Smooth muscle cell (in vitro differentiated cells): ENCODE measurements at regions not wholly inside any gene's neighbourhood (a gene's known extent, or its start where the extent isn't known, plus 50 kb on each side); places are given as distances from the start of the nearest gene placed in this dataset.

Experiments used
- DNase-seq: peaks from one replicate; lab custom pipeline; 2025; ENCODE audit not compliant: unreplicated experiment; lab: John Stamatoyannopoulos, UW
- H2AFZ ChIP-seq: fragments of 200-600 bp; sonication (generic); 2 replicates; pipeline ENCODE4 v1.6.0; 2016; ENCODE audit warnings: antibody characterized with exemption, low read depth, mild to moderate bottlenecking
- H3F3A ChIP-seq: fragments of 200-600 bp; sonication (generic); 2 replicates; pipeline ENCODE4 v1.6.0; 2017; ENCODE audit warnings: antibody characterized with exemption, low read depth
- H3K27ac ChIP-seq: fragments of 200-600 bp; sonication (generic); 2 replicates; pipeline ENCODE4 v1.5.1; 2016; ENCODE audit warnings: low read depth, mild to moderate bottlenecking
- H3K27me3 ChIP-seq: fragments of 200-600 bp; sonication (generic); 2 replicates; pipeline ENCODE4 v1.6.1; 2016; ENCODE audit warnings: low read depth, mild to moderate bottlenecking
- H3K36me3 ChIP-seq: fragments of 200-600 bp; sonication (generic); 2 replicates; pipeline ENCODE4 v1.5.1; 2016; ENCODE audit warnings: low read depth
- H3K4me1 ChIP-seq: fragments of 200-600 bp; sonication (generic); 2 replicates; pipeline ENCODE4 v1.5.1; 2016; ENCODE audit warnings: low read depth
- H3K4me2 ChIP-seq: fragments of 200-600 bp; sonication (generic); 2 replicates; pipeline ENCODE4 v1.6.0; 2016; ENCODE audit warnings: mild to moderate bottlenecking
- H3K4me3 ChIP-seq: fragments of 200-600 bp; sonication (generic); 2 replicates; pipeline ENCODE4 v1.5.1; 2016; ENCODE audit warnings: mild to moderate bottlenecking
- H3K79me2 ChIP-seq: fragments of 200-600 bp; sonication (generic); 2 replicates; pipeline ENCODE4 v1.6.0; 2016; ENCODE audit warnings: low read depth, mild to moderate bottlenecking
- H3K9ac ChIP-seq: fragments of 200-600 bp; sonication (generic); 2 replicates; pipeline ENCODE4 v1.6.0; 2016; ENCODE audit warnings: low read depth
- H3K9me3 ChIP-seq: fragments of 200-600 bp; sonication (generic); replicated peaks from 2 replicates; pipeline ENCODE4 v1.5.1; 2016; ENCODE audit warnings: low read depth
- H4K20me1 ChIP-seq: fragments of 200-600 bp; sonication (generic); 2 replicates; pipeline ENCODE4 v1.6.0; 2016; ENCODE audit warnings: low read depth
- WGBS: methylation state at CpG from one replicate; pipeline ENCODE4 v1.1.7; 2016; ENCODE audit warnings: low lambda C conversion rate; 5-methylcytosine and 5-hydroxymethylcytosine counted together
- TF ChIP-seq, protein P1 (sequence below): fragments of 200-600 bp; sonication (generic); IDR thresholded peaks from 2 replicates; pipeline ENCODE4 v1.5.1; 2017; ENCODE audit warnings: borderline replicate concordance, mild to moderate bottlenecking, antibody characterized with exemption; ENCODE audit not compliant: insufficient read depth, poor library complexity, severe bottlenecking

DNA sequence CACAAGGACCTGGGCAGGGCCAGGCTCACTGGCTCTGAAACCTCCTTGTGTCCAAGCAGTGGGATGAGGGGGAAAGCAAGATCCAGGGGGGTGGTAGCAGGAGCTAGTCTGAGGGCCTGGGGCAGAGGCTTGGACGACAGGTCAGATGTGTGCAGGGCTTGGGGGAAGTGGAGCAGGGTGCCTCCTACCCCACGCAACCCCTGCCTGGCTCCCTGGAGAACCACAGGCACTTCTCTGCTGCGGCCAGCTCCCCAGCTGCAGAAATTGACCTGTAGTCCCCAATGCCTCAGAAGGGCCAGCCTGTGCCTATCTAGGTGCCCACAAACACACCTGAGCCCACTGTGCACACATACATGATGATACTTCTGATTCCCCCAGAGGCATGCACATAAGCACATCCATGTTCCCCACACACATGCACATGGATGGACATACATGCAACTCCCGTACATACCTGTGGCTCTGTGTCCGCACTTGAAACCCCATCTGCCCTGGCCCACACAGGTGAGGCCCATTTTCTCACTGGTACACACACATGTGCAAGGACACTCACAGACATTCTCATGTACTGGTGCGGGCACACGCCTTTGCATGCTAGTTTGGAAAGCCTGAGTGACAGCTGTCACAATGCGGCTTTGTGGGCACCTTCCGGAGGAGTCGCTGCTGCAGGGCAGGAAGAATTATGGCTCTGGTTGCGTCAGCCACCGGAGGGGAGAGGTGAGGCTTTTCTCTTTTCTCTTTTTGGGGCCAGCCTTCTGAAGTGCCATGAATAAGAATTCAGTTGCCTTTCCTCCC, 247.2 kb upstream of the CSF3R start:
- Histone ChIP-seq H3K4me2 (no peak overlapping the region), H2AFZ (no peak overlapping the region), H3K9me3 (no peaks in the 10 kb centered on the region), H3K9ac (no peak overlapping the region), H3K79me2 (no peaks in the 10 kb centered on the region), H3K36me3 (no peaks in the 10 kb centered on the region), H3K27ac (no peak overlapping the region), H3F3A (no peaks in the 10 kb centered on the region), H3K4me1 (no peaks in the 10 kb centered on the region), H3K27me3 (peaks cover 3% of the 10 kb centered on the region), H3K4me3 (no peak overlapping the region), H4K20me1 (no peaks in the 10 kb centered on the region)
- TF ChIP-seq, protein P1, sequence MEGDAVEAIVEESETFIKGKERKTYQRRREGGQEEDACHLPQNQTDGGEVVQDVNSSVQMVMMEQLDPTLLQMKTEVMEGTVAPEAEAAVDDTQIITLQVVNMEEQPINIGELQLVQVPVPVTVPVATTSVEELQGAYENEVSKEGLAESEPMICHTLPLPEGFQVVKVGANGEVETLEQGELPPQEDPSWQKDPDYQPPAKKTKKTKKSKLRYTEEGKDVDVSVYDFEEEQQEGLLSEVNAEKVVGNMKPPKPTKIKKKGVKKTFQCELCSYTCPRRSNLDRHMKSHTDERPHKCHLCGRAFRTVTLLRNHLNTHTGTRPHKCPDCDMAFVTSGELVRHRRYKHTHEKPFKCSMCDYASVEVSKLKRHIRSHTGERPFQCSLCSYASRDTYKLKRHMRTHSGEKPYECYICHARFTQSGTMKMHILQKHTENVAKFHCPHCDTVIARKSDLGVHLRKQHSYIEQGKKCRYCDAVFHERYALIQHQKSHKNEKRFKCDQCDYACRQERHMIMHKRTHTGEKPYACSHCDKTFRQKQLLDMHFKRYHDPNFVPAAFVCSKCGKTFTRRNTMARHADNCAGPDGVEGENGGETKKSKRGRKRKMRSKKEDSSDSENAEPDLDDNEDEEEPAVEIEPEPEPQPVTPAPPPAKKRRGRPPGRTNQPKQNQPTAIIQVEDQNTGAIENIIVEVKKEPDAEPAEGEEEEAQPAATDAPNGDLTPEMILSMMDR: no peak
- WGBS: 71% methylated on average over 12 of the region's 12 CpGs
- no peak for DNase-seq

DNA sequence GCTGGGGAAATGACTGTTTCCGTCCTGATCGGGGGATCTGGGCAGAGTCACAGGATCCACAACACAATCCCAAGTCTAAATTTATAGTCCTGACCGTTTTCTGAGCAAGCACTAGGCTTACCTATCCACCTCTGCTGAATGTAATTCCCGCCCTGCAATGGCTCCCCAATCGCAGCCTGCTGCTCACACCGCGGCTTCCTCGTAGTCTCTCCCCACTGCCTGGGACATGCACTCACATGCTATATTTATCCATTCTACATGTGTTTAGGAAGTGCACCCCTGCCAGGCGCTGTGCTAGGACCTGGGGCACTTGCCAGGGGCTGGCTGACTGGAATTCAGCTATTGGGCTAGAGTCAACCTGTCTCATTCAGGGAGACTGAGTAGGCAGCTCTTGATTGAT, 246.6 kb upstream of the CSF3R start:
- H3K27me3 ChIP-seq: peaks cover 6% of the 10 kb centered on the region
- DNase-seq: no peak
- TF ChIP-seq, protein P1: no peak
- no peaks in the 10 kb centered on the region for H3K79me2 ChIP-seq
- H4K20me1 ChIP-seq: no peaks in the 10 kb centered on the region
- H3K9ac ChIP-seq: no peak overlapping the region
- no peaks in the 10 kb centered on the region for H3K36me3 ChIP-seq
- no peak overlapping the region for H2AFZ ChIP-seq
- WGBS: 90% methylated on average over 9 of the region's 9 CpGs
- no peak overlapping the region for H3K4me2 ChIP-seq
- no peak overlapping the region for H3K4me3 ChIP-seq
- H3F3A ChIP-seq: no peaks in the 10 kb centered on the region
- no peak overlapping the region for H3K27ac ChIP-seq
- H3K4me1 ChIP-seq: no peaks in the 10 kb centered on the region
- H3K9me3 ChIP-seq: no peaks in the 10 kb centered on the region

DNA sequence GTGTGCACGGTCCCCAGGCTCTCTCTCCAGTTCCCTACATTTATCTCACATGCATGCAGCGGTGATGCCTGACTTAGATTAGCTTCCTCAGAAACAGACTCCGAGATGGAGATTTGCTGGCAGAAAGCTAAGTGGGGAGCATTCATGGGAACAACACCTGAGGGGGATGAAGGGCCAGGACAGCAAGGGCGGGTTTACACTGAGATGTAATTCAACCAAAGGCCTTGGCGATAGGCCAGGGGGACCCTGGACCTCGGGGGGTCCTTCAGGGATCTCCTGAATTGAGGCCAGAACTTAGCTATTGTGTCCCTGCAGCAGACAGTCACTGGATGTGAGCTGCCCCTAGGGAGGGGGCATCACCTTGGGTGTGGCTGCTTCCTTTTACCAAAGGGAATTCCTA, 246.1 kb upstream of the CSF3R start:
- H3K9me3 ChIP-seq: no peaks in the 10 kb centered on the region
- H3K79me2 ChIP-seq: no peaks in the 10 kb centered on the region
- H3K4me3 ChIP-seq: no peak overlapping the region
- no peaks in the 10 kb centered on the region for H3F3A ChIP-seq
- H2AFZ ChIP-seq: no peak overlapping the region
- WGBS: 82% methylated on average over 6 of the region's 6 CpGs
- H3K4me1 ChIP-seq: no peaks in the 10 kb centered on the region
- no peak for DNase-seq
- no peaks in the 10 kb centered on the region for H4K20me1 ChIP-seq
- H3K27me3 ChIP-seq: peaks cover 11% of the 10 kb centered on the region
- H3K36me3 ChIP-seq: no peaks in the 10 kb centered on the region
- no peak overlapping the region for H3K9ac ChIP-seq
- no peak overlapping the region for H3K4me2 ChIP-seq
- no peak overlapping the region for H3K27ac ChIP-seq
- TF ChIP-seq, protein P1: no peak

DNA sequence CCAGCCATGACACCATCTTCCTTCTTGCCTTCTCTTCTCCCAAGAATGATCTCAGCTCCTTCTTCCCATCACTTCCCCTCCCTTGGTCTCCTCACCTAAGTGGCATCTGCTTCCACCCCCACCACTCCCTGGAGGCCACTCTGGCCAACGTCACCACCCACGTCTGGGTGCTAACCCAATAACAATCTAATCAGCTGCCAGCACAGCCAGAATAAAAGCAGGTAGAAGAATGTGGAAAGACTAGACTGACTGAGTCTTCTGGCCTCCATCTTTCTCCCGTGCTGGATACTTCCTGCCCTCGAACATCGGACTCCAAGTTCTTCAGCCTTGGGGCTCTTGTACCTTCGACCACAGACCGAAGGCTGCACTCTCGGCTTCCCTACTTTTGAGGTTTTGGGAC, 245.3 kb upstream of the CSF3R start:
- WGBS: 79% methylated on average over 8 of the region's 8 CpGs
- no peaks in the 10 kb centered on the region for H3K9me3 ChIP-seq
- no peaks in the 10 kb centered on the region for H3K4me1 ChIP-seq
- H2AFZ ChIP-seq: no peak overlapping the region
- H3K4me3 ChIP-seq: no peak overlapping the region
- H3K79me2 ChIP-seq: no peaks in the 10 kb centered on the region
- H3K4me2 ChIP-seq: no peak overlapping the region
- no peak for DNase-seq
- H3K9ac ChIP-seq: no peak overlapping the region
- H3F3A ChIP-seq: no peaks in the 10 kb centered on the region
- no peaks in the 10 kb centered on the region for H3K36me3 ChIP-seq
- TF ChIP-seq, protein P1: no peak
- H3K27ac ChIP-seq: no peak overlapping the region
- H4K20me1 ChIP-seq: no peaks in the 10 kb centered on the region
- peaks cover 15% of the 10 kb centered on the region for H3K27me3 ChIP-seq
